ENCODE measurements at regions not wholly inside any gene's neighbourhood (a gene's known extent, or its start where the extent isn't known, plus 50 kb on each side); places are given as distances from the start of the nearest gene placed in this dataset.

GRCh38 chr9:28774433-28775235, 1201.4 kb upstream of the C9orf72 start:
- DNase-seq: no peak

GRCh38 chr9:28779243-28779642, 1206.0 kb upstream of the C9orf72 start:
- no peak for DNase-seq

- DNase-seq: no peak
These were observed 1208.2 kb upstream of the C9orf72 start for GRCh38 chr9:28781481-28781880.

- no peak for DNase-seq
These were observed 1209.3 kb upstream of the C9orf72 start for GRCh38 chr9:28782630-28783029.

GRCh38 chr9:28792716-28793115, 1219.4 kb upstream of the C9orf72 start:
- DNase-seq: no peak

GRCh38 chr9:28799876-28800275, 1226.6 kb upstream of the C9orf72 start:
- no peak for DNase-seq

GRCh38 chr9:28801144-28801799, 1228.0 kb upstream of the C9orf72 start:
- no peak for DNase-seq

GRCh38 chr9:28805197-28805596, 1231.9 kb upstream of the C9orf72 start:
- DNase-seq: no peak

GRCh38 chr9:28808042-28808441, 1234.8 kb upstream of the C9orf72 start:
- DNase-seq: no peak

GRCh38 chr9:28810388-28811075, 1237.3 kb upstream of the C9orf72 start:
- no peak for DNase-seq

GRCh38 chr9:28820741-28821140, 1247.5 kb upstream of the C9orf72 start:
- no peak for DNase-seq

- DNase-seq: no peak
These were observed 1248.0 kb upstream of the C9orf72 start for GRCh38 chr9:28821240-28821639.

GRCh38 chr9:28824432-28824963, 1251.2 kb upstream of the C9orf72 start:
- DNase-seq: no peak

GRCh38 chr9:28832168-28832770, 1259.0 kb upstream of the C9orf72 start:
- DNase-seq: no peak

GRCh38 chr9:28834156-28834555, 1260.9 kb upstream of the C9orf72 start:
- DNase-seq: no peak

- no peak for DNase-seq
These were observed 1266.6 kb upstream of the C9orf72 start for GRCh38 chr9:28839778-28840430.

GRCh38 chr9:28841775-28842174, 1268.5 kb upstream of the C9orf72 start:
- no peak for DNase-seq

- DNase-seq: no peak
These were observed 1274.0 kb upstream of the C9orf72 start for GRCh38 chr9:28847331-28847730.

- no peak for DNase-seq
These were observed 1275.4 kb upstream of the C9orf72 start for GRCh38 chr9:28848671-28849070.

GRCh38 chr9:28853477-28853876, 1280.2 kb upstream of the C9orf72 start:
- DNase-seq: no peak

GRCh38 chr9:28866951-28867350, 1293.7 kb upstream of the C9orf72 start:
- DNase-seq: no peak

GRCh38 chr9:28868228-28868990, 1295.1 kb upstream of the C9orf72 start:
- no peak for DNase-seq
